ENCODE measurements at regions not wholly inside any gene's neighbourhood (a gene's known extent, or its start where the extent isn't known, plus 50 kb on each side); places are given as distances from the start of the nearest gene placed in this dataset.

- H3K27me3 Mint-ChIP-seq (ENCODE audit: low read depth): no peaks in the 10 kb centered on the region
- TF ChIP-seq CTCF (IDR thresholded peaks at IDR 0.05; ENCODE audit: unreplicated experiment): no peak
- H3K36me3 Mint-ChIP-seq: no peaks in the 10 kb centered on the region
- H3K4me1 Mint-ChIP-seq: peaks cover 5% of the 10 kb centered on the region
- no peak for DNase-seq (ENCODE audit: low spot score in 2 of 2, unreplicated experiment in 2 of 2)
- peaks cover 5% of the 10 kb centered on the region for H3K9me3 Mint-ChIP-seq
- H3K4me3 Mint-ChIP-seq: peak overlapping the region; percentile 18
- H3K27ac Mint-ChIP-seq: no peak overlapping the region
Measured at GRCh38 chr10:56586461-56586891, 225.4 kb upstream of the ZWINT start.

- H3K4me3 Mint-ChIP-seq: no peak overlapping the region
- no peak for DNase-seq (ENCODE audit: low spot score in 2 of 2, unreplicated experiment in 2 of 2)
Measured at GRCh38 chr10:56585447-56586171, 224.6 kb upstream of the ZWINT start.

GRCh38 chr10:56583316-56583715 lies 222.3 kb upstream of the ZWINT start:
- DNase-seq (ENCODE audit: low spot score in 2 of 2, unreplicated experiment in 2 of 2): no peak
- H3K36me3 Mint-ChIP-seq: no peaks in the 10 kb centered on the region
- peaks cover 5% of the 10 kb centered on the region for H3K4me1 Mint-ChIP-seq
- no peaks in the 10 kb centered on the region for H3K9me3 Mint-ChIP-seq
- no peak for TF ChIP-seq CTCF (IDR thresholded peaks at IDR 0.05; ENCODE audit: unreplicated experiment)
- no peak overlapping the region for H3K27ac Mint-ChIP-seq
- no peak overlapping the region for H3K4me3 Mint-ChIP-seq
- no peaks in the 10 kb centered on the region for H3K27me3 Mint-ChIP-seq (ENCODE audit: low read depth)

More at GRCh38 chr10:56585447-56586171, 224.6 kb upstream of the ZWINT start:
- H3K27ac Mint-ChIP-seq: no peak overlapping the region
- no peaks in the 10 kb centered on the region for H3K27me3 Mint-ChIP-seq (ENCODE audit: low read depth)
- H3K9me3 Mint-ChIP-seq: peaks cover 5% of the 10 kb centered on the region
- peaks cover 5% of the 10 kb centered on the region for H3K4me1 Mint-ChIP-seq
- no peaks in the 10 kb centered on the region for H3K36me3 Mint-ChIP-seq
- TF ChIP-seq CTCF (IDR thresholded peaks at IDR 0.05; ENCODE audit: unreplicated experiment): no peak

- Mint-ChIP-seq H3K9me3 (peaks cover 31% of the 10 kb centered on the region), H3K4me3 (no peak overlapping the region), H3K4me1 (no peaks in the 10 kb centered on the region), H3K27ac (no peak overlapping the region), H3K36me3 (peaks cover 5% of the 10 kb centered on the region), H3K27me3 (ENCODE audit: low read depth) (no peaks in the 10 kb centered on the region)
- no peak for DNase-seq (ENCODE audit: low spot score in 2 of 2, unreplicated experiment in 2 of 2)
- no peak for TF ChIP-seq CTCF (IDR thresholded peaks at IDR 0.05; ENCODE audit: unreplicated experiment)
Measured at GRCh38 chr10:56567580-56567979, 206.5 kb upstream of the ZWINT start.

GRCh38 chr10:56561336-56561735 lies 200.3 kb upstream of the ZWINT start:
- Mint-ChIP-seq H3K4me1 (no peaks in the 10 kb centered on the region), H3K9me3 (no peaks in the 10 kb centered on the region), H3K27me3 (ENCODE audit: low read depth) (no peaks in the 10 kb centered on the region), H3K27ac (no peak overlapping the region), H3K4me3 (no peak overlapping the region), H3K36me3 (no peaks in the 10 kb centered on the region)
- TF ChIP-seq CTCF (IDR thresholded peaks at IDR 0.05; ENCODE audit: unreplicated experiment): no peak
- DNase-seq (ENCODE audit: low spot score in 2 of 2, unreplicated experiment in 2 of 2): no peak
